KBM-7 (cell line): ENCODE measurements at regions not wholly inside any gene's neighbourhood (a gene's known extent, or its start where the extent isn't known, plus 50 kb on each side); places are given as distances from the start of the nearest gene placed in this dataset.

Experiments used
- DNase-seq: peaks from one replicate; pipeline ENCODE4 v3.0.0-alpha.2; 2015
- in situ Hi-C: fragments of 300-500 bp; cut with MboI; formaldehyde crosslinking; loops from 2 replicates; pipeline ENCODE4 v1.14.3; 2020; ENCODE audit warnings: low sequenced_read_pairs, low pct_unique_long_range_greater_than_20kb, mixed read lengths

DNA sequence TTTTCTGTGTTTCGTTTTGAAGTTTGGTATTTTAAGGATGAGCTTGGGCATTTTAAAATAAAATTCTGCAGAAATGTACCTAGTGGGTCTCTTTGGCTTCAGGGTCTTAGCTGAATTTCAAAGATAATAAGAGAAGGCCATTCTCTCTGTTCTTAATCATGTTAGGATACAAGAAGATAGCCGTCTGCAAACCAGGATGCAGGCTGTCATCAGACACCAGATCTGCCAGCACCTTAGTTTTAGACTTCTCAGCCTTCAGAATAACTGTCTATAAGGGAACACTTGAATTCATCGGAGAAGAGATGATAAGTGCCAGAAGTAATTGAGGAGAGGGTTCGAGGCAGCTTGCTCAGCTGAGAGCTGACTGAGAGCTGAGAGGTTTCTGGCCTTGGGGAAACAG lies 202.1 kb downstream of the REEP3 start:
- DNase-seq = no peak
- in situ Hi-C loops = loop anchor here (25.0 kb wide), 1 partner anchor 536 kb away; no protein-coding TSS in a partner anchor

- in situ Hi-C loops = loop anchor here (25.0 kb wide), 1 partner anchor 536 kb away; no protein-coding TSS in a partner anchor
Measured at GRCh38 chr10:63723741-63724140, 202.5 kb downstream of the REEP3 start.

GRCh38 chr10:63724922-63725321 lies 203.7 kb downstream of the REEP3 start:
- DNase-seq = no peak
- in situ Hi-C loops = loop anchor here (25.0 kb wide), 1 partner anchor 538 kb away; no protein-coding TSS in a partner anchor

More at GRCh38 chr10:63723741-63724140, 202.5 kb downstream of the REEP3 start:
- DNase-seq = no peak

GRCh38 chr10:63726867-63727266 lies 205.7 kb downstream of the REEP3 start:
- no peak for DNase-seq
- in situ Hi-C loops = no loop called here

- in situ Hi-C loops = no loop called here
- DNase-seq = no peak
Measured at GRCh38 chr10:63727636-63728035, 206.4 kb downstream of the REEP3 start.

DNA sequence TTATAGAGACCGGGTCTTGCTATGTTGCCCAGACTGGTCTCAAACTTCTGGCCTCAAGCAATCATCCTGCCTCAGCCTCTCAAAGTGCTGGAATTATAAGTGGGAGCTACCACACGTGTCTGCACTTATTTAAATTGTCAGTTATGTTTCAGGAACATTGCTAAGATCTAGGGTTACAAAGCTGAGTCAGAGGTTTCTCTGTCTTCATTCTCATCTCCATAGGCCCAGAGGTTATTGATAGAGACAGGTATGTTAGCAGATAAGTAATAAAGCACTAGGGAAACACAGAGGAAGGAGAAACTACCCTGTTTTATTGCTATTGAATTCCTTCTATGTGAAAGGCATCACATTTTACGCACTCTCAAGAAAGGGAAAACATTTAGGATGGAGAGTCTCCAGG lies 214.1 kb downstream of the REEP3 start:
- in situ Hi-C loops = no loop called here
- DNase-seq = no peak

GRCh38 chr10:63738410-63738809 lies 217.2 kb downstream of the REEP3 start:
- no peak for DNase-seq
- in situ Hi-C loops = no loop called here

- in situ Hi-C loops = no loop called here
- DNase-seq = peak; percentile 32
Measured at GRCh38 chr10:63744060-63744941, 223.1 kb downstream of the REEP3 start.

DNA sequence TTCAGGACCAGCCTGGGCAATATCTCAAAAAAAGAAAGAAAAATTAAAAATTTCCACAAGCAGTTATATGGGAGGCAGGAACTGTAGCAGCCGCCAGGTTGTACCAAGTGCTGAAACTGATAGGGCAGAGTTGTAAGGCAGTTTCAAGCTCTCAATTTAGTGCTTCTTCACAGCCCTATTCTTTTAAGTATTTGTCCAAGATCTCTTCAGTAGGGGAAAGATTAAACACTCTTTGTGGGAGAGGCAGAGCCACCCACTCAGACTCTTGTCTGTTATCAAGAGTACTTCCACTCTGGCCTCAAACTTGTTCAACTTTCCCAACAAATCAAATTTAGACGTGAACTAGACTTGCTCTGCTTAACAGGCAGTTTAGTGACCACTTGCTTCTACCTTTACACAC lies 228.7 kb downstream of the REEP3 start:
- no peak for DNase-seq
- in situ Hi-C loops = no loop called here

DNA sequence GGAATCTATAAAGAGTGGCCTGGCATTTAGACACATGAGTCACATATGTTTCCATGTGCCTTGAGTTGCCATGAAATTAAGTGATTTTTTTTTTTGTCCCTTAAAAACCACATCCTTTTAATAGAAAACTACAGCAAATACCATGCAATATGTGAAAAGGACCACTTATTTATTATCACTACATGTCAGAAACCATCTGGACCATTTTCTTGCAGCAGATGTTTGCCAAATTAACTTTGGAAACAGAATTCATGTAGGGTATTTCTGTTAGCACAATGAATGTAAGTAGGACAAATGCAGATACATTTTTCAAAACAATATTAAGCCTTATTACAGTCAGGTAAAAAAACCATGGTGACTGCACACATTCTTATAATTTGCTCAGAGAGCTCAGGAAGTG lies 230.6 kb downstream of the REEP3 start:
- in situ Hi-C loops = no loop called here

GRCh38 chr10:63752318-63752717 lies 231.1 kb downstream of the REEP3 start:
- DNase-seq = no peak
- in situ Hi-C loops = no loop called here

More for the DNA sequence above, 230.6 kb downstream of the REEP3 start:
- no peak for DNase-seq

GRCh38 chr10:63753808-63754207 lies 232.6 kb downstream of the REEP3 start:
- in situ Hi-C loops = no loop called here
- no peak for DNase-seq

- in situ Hi-C loops = no loop called here
- DNase-seq = no peak
Measured at GRCh38 chr10:63755441-63755840, 234.2 kb downstream of the REEP3 start.

DNA sequence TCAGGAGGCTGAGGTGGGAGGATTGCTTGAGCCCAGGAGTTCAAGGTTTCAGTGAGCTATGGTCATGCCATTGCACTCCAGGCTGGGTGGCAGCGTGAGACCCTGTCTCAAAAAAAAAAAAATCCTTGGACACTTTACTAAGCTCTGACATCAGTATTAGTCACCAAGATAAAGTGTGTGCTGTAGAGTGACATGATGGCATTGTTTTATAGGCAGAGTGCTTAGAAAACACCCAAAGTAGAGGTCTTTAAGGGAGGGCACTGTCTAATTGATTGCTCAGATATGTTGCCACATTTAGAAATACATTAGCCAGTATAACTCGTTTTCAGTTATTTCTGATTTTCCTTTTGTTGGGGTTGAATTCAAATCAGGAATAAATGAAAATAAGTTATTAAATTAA lies 235.9 kb downstream of the REEP3 start:
- in situ Hi-C loops = no loop called here
- DNase-seq = no peak

- in situ Hi-C loops = no loop called here
Measured at GRCh38 chr10:63758080-63758479, 236.9 kb downstream of the REEP3 start.

GRCh38 chr10:63759335-63759734 lies 238.1 kb downstream of the REEP3 start:
- DNase-seq = no peak
- in situ Hi-C loops = no loop called here

More at GRCh38 chr10:63758080-63758479, 236.9 kb downstream of the REEP3 start:
- DNase-seq = no peak

DNA sequence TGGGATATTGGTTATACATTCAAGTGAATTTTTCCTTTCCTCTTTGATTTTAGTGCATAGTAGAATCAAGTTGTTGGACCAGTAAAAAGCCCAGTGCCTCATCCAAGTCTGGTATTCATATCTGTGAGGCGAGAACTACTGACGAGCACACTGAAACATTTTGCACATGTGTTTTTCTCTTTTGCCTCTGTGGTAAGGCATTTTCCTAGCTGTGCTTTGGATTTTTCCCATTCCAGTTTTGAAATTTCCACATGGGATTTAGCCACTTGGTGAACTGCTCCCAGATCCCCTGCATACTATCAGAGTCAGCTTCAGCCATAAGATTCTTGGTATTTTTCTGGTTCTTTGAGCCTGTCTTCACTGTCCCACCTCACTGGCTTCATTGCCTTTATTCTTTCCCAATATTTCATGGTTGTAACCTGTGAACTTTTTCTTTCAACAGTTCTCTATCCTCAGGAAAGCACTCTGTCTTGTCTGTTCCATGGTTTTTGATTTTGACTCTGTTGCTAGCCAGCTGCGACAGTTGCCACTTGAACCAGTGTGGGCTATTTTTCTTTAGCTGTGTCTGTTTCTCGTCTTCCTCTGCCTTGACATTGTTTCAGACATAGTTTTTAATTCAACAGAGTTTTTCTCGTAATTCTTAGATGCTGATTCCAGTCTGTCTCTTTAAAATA lies 239.0 kb downstream of the REEP3 start:
- in situ Hi-C loops = no loop called here

GRCh38 chr10:63760708-63761047 lies 239.5 kb downstream of the REEP3 start:
- DNase-seq = no peak
- in situ Hi-C loops = no loop called here

More for the DNA sequence above, 239.0 kb downstream of the REEP3 start:
- no peak for DNase-seq

DNA sequence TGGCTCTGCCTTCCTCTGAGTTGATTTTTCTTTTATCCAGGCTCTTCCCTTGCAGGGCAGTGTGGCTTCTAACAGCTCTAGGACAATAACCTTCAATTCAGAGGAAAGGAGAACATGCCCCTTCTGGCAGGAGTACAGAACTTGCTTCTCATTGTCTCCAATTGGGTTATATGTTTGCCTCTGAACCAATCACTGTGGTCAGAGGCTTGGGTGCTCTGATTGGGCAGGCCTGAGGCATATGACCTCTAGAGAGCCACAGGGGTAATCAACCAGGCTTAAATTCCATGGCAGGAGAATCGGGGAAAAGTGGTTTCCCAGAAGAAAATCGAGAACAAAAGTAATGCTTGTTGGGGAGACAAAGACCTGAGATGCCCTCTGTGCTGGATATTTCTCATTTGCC lies 240.0 kb downstream of the REEP3 start:
- in situ Hi-C loops = no loop called here
- no peak for DNase-seq

DNA sequence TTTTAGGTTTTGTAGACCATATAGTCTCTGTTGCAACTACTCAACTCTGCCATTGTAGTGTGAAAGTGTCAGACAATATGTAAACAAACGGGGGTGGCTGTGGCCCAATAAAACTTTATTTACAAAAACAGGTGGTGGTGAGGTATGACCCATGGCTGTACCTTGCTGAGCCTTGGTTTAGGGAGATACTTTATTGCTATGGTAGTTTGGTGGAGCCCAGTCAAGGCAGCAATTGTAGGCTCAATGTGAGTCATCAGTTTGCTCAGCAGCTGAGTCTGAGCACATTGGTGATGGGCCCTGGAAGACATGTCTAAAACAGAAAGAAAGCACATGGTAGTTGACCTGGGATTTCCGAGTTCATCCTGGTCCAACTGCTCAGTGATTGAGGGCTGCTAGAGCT lies 242.5 kb downstream of the REEP3 start:
- in situ Hi-C loops = no loop called here

More for the DNA sequence above, 242.5 kb downstream of the REEP3 start:
- no peak for DNase-seq
